Upper lobe of left lung (tissue), 4 donors: ENCODE measurements at regions not wholly inside any gene's neighbourhood (a gene's known extent, or its start where the extent isn't known, plus 50 kb on each side); places are given as distances from the start of the nearest gene placed in this dataset.

Experiments
- CTCF ChIP-seq, 6 experiments: fragments of 450-650 bp in 4 of 6; fragments of 200-600 bp in 2 of 6; sonication (generic) in 2 of 6; IDR thresholded peaks; one replicate each; pipeline ENCODE4 v1.5.1; 2016 to 2019; ENCODE audit warnings: antibody characterized with exemption in 6 of 6
- EP300 ChIP-seq, 4 donors: sonication (generic); formaldehyde crosslinking; IDR thresholded peaks; one replicate each; pipeline ENCODE4 v1.5.1; 2017; ENCODE audit warnings: antibody characterized with exemption in 4 of 4, control low read depth in 2 of 4
- POLR2A ChIP-seq, 4 donors: fragments of 450-650 bp; IDR thresholded peaks; one replicate each; pipeline ENCODE4 v1.5.1; 2016 to 2017; ENCODE audit warnings: antibody characterized with exemption in 4 of 4, mild to moderate bottlenecking in 2 of 4
- POLR2AphosphoS5 ChIP-seq, 2 donors: sonication (generic); formaldehyde crosslinking; IDR thresholded peaks; one replicate each; pipeline ENCODE4 v1.5.1; 2017; ENCODE audit warnings: antibody characterized with exemption in 2 of 2

GRCh38 chr6:76553256-76553655, 480.8 kb upstream of the IMPG1 start:
- TF ChIP-seq CTCF (IDR thresholded peaks at IDR 0.05): no peak
- no peak for TF ChIP-seq EP300 (IDR thresholded peaks at IDR 0.05)
- no peak for TF ChIP-seq POLR2A (IDR thresholded peaks at IDR 0.05)
- TF ChIP-seq POLR2AphosphoS5 (IDR thresholded peaks at IDR 0.05): no peak
